Ovary (tissue), 3 donors: ENCODE measurements at regions not wholly inside any gene's neighbourhood (a gene's known extent, or its start where the extent isn't known, plus 50 kb on each side); places are given as distances from the start of the nearest gene placed in this dataset.
"Not testable (repeated sequence)": the region's sequence is repeated elsewhere in the genome, so short reads cannot be mapped to it uniquely, and the experiment has no call there.

ENCODE experiments used
- POLR2A ChIP-seq: fragments of 450-650 bp; IDR thresholded peaks from one replicate; pipeline ENCODE4 v1.6.1; 2017; ENCODE audit warnings: antibody characterized with exemption, mild to moderate bottlenecking, moderate library complexity
- TF ChIP-seq, protein P1 (sequence below), 3 donors: fragments of 450-650 bp in 2 of 3; fragments of 200-600 bp in 1 of 3; IDR thresholded peaks; one replicate each; pipeline versions ENCODE4 v1.5.1 to v1.8.0; 2016 to 2022; ENCODE audit warnings: antibody characterized with exemption in 3 of 3, mild to moderate bottlenecking in 1 of 3
- donor health status: DM: no; HTN: no; CAD: no.

DNA sequence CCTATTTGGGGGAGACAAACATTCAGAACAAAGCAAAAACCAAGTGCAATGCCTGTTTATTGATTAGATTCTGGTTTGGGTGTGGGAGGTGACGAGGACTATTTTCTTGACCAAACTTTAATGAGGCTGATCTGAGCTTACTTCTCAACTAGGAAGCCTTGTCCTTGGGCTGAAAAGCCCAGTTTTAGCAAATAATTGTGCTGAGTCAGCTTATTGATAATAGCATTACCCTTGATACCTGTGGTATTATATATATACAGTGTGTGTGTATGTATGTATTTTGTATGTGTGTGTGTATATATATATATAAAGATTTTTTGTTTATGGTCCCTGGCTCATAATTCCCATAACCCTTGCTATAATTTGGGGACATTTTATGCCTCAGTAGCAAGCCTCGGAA, 880.6 kb downstream of the PCDH11X start:
- TF ChIP-seq, protein P1, sequence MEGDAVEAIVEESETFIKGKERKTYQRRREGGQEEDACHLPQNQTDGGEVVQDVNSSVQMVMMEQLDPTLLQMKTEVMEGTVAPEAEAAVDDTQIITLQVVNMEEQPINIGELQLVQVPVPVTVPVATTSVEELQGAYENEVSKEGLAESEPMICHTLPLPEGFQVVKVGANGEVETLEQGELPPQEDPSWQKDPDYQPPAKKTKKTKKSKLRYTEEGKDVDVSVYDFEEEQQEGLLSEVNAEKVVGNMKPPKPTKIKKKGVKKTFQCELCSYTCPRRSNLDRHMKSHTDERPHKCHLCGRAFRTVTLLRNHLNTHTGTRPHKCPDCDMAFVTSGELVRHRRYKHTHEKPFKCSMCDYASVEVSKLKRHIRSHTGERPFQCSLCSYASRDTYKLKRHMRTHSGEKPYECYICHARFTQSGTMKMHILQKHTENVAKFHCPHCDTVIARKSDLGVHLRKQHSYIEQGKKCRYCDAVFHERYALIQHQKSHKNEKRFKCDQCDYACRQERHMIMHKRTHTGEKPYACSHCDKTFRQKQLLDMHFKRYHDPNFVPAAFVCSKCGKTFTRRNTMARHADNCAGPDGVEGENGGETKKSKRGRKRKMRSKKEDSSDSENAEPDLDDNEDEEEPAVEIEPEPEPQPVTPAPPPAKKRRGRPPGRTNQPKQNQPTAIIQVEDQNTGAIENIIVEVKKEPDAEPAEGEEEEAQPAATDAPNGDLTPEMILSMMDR (IDR thresholded peaks at IDR 0.05), result not testable (repeated sequence)
- not testable (repeated sequence) for TF ChIP-seq POLR2A
